Lower leg skin (tissue), 4 donors: ENCODE measurements at regions not wholly inside any gene's neighbourhood (a gene's known extent, or its start where the extent isn't known, plus 50 kb on each side); places are given as distances from the start of the nearest gene placed in this dataset.

Experiments
- DNase-seq, 2 donors: peaks; one replicate each; pipeline ENCODE4 v3.0.0-alpha.2; 2019; ENCODE audit warnings: low spot score in 2 of 2
- H3K4me3 ChIP-seq: fragments of 200-600 bp; sonication (generic); 2 replicates; pipeline ENCODE4 v1.5.1; 2017; ENCODE audit warnings: mild to moderate bottlenecking, low read depth; ENCODE audit not compliant: poor library complexity, severe bottlenecking
- POLR2A ChIP-seq, 2 donors: fragments of 450-650 bp; IDR thresholded peaks; one replicate each; pipeline ENCODE4 v1.6.1; 2016 to 2017; ENCODE audit warnings: antibody characterized with exemption in 2 of 2, mild to moderate bottlenecking in 1 of 2, moderate library complexity in 1 of 2
- WGBS, 2 donors: methylation state at CpG; one replicate each; pipeline ENCODE4 v1.1.5; 2018; 5-methylcytosine and 5-hydroxymethylcytosine counted together
- intact Hi-C: fragments of 100-400 bp; cut with DNase I; formaldehyde crosslinking; loops from one replicate; pipeline ENCODE4 v1.15.0; 2023; ENCODE audit warnings: low total_unique reads
- TF ChIP-seq, protein P1 (sequence below), 3 donors: fragments of 450-650 bp; IDR thresholded peaks; one replicate each; pipeline ENCODE4 v1.5.1; 2016; ENCODE audit warnings: antibody characterized with exemption in 3 of 3, mild to moderate bottlenecking in 3 of 3, moderate library complexity in 2 of 3

DNA sequence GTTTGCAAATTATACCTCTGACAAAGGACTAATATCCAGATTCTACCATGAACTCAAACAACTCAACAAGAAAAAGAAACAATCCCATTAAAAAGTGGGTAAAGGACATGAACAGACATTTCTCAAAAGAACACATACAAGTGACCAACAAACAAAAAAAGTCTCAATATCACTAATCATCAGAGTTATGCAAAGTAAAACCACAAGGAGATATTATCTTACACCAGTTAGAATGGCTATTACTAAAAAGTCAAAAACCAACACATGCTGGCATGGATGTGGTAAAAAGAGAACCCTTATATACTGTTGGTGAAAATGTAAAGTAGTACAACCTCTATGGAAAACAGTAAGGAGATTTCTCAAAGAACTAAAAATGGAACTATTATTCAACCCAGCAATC, 234.4 kb downstream of the NKX6-1 start:
- intact Hi-C loops = loop anchor here (5.0 kb wide), 1 partner anchor 622 kb away; no protein-coding TSS in a partner anchor
- no peak overlapping the region for H3K4me3 ChIP-seq
- TF ChIP-seq, protein P1, sequence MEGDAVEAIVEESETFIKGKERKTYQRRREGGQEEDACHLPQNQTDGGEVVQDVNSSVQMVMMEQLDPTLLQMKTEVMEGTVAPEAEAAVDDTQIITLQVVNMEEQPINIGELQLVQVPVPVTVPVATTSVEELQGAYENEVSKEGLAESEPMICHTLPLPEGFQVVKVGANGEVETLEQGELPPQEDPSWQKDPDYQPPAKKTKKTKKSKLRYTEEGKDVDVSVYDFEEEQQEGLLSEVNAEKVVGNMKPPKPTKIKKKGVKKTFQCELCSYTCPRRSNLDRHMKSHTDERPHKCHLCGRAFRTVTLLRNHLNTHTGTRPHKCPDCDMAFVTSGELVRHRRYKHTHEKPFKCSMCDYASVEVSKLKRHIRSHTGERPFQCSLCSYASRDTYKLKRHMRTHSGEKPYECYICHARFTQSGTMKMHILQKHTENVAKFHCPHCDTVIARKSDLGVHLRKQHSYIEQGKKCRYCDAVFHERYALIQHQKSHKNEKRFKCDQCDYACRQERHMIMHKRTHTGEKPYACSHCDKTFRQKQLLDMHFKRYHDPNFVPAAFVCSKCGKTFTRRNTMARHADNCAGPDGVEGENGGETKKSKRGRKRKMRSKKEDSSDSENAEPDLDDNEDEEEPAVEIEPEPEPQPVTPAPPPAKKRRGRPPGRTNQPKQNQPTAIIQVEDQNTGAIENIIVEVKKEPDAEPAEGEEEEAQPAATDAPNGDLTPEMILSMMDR (IDR thresholded peaks at IDR 0.05) = no peak
- no peak for TF ChIP-seq POLR2A (IDR thresholded peaks at IDR 0.05)
- no peak for DNase-seq

DNA sequence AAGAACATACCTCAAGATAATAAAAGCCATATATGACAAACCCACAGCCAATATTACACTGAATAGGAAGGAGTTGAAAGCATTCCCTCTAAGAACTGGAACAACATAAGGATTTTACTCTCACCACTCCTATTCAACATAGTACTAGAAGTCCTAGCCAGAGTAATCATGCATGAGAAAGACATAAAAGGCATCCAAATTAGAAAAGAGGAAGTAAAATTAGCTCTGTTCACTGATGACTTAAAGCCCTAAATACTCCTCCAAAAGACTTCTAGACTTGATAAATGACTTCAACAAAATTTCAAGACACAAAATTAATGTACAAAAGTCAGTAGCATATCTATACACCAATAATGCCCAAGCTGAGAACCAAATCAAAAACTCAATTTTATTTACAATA, 235.7 kb downstream of the NKX6-1 start:
- TF ChIP-seq POLR2A (IDR thresholded peaks at IDR 0.05) = no peak
- TF ChIP-seq, protein P1 (IDR thresholded peaks at IDR 0.05) = no peak
- intact Hi-C loops = loop anchor here (5.0 kb wide), 1 partner anchor 621 kb away; no protein-coding TSS in a partner anchor
- DNase-seq = no peak
- H3K4me3 ChIP-seq = no peak overlapping the region

DNA sequence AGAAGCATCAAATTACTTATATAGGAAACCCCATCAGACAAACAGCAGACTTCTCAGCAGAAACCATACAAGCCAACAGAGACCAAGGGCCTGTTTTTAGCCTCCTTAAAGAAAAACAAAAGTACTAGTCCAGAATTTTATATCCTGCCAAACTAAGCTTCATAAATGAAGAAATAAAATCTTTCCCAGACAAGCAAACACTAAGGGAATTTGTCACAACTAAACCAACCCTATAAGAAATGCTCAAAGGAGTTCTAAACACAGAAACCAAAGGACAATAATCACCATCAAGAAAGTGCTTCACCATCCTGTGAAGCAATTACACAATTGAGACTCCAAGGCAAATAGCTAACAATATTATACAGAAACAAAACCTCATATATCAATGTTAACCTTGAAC, 238.6 kb downstream of the NKX6-1 start:
- no peak overlapping the region for H3K4me3 ChIP-seq
- TF ChIP-seq, protein P1 (IDR thresholded peaks at IDR 0.05) = no peak
- no peak for TF ChIP-seq POLR2A (IDR thresholded peaks at IDR 0.05)
- no peak for DNase-seq
- intact Hi-C loops = loop anchor here (5.0 kb wide), 1 partner anchor 618 kb away; no protein-coding TSS in a partner anchor

DNA sequence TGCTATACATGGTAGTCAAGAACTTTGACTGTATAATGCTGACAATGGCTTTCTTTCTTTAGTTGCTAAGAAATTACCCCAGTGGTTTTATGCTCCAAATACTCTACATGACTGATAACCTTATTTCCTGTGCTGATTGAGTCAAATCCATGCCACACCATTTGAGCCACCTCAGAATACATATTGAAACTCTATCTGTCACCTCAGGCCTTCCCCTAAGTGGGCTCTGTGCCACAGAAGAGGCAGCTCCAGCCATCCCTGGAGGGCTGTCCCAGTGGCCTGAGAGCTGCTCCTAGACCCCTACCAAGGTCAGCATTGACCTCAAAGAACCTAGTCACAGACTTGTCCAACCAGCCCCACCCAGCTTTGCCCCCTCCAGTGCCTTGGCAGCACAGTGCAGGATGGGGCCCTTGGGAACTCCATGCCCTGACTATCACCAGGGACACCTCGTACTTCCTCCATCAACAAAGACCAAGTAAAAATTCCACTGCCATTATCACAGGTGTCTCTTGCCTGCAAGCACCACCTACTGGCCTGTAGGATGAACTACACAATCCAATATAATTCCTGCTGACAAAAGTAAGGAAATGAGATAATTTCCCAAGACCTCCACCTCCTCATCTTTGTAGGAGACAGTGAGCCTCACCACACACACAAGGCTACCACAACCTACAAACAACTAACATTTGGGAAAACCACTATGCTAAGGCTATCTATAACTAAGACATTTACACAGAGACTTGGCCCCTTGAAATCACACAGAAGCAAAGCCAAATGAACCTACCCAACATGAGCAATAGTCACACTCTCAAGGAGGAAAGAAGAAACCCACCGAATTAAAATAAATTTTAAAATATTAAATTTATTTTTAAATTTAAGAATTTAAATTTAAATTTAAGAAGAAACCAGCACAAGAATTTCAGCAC, 239.9 kb downstream of the NKX6-1 start:
- no peak for DNase-seq
- WGBS, 2 donors = 60% methylated on average over 2 of the region's 2 CpGs
- TF ChIP-seq, protein P1 (IDR thresholded peaks at IDR 0.05) = no peak
- no peak for TF ChIP-seq POLR2A (IDR thresholded peaks at IDR 0.05)
- no peak overlapping the region for H3K4me3 ChIP-seq
- intact Hi-C loops = no loop called here

DNA sequence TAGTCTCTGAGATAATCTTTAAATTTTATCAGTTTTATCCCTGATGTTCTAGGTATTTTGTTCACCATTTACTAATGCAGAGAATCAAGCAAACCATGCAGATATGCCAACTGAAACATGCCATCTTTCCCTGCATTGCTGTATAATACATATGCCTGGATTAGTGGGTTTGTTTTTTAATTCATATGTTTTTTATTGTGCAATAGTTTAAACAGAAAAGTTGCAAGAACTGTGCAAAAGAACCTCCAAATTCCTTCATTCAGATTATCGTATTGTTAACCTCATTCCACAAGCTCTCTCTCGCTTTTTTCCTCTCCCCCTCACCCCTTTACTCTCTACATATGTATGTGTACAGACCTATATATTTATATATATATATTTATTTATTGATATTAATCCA, 244.6 kb downstream of the NKX6-1 start:
- H3K4me3 ChIP-seq = no peak overlapping the region
- TF ChIP-seq, protein P1 (IDR thresholded peaks at IDR 0.05) = no peak
- no peak for TF ChIP-seq POLR2A (IDR thresholded peaks at IDR 0.05)
- 85% methylated on average over 2 of the region's 2 CpGs for WGBS, 2 donors
- no peak for DNase-seq
- intact Hi-C loops = no loop called here
